ENCODE measurements at regions not wholly inside any gene's neighbourhood (a gene's known extent, or its start where the extent isn't known, plus 50 kb on each side); places are given as distances from the start of the nearest gene placed in this dataset.

DNA sequence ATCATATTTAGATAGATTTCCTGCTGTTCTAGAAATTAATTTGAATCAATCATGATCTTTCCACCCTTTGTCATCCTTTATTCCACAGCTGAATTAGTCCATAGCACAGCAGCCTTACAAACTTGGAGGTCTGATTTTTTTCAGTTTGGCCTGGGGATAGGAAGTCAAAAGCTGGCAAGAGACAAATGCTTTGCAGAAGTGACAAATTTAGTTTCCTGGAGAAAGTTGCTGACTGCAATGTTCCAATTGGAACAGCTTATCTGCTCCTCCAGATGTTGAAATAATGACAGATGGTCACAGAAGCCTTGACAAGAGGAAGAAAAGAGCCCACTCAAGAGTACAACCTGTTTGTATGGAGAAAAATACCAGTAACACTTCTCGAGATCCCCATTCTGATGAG lies 1276.1 kb upstream of the CDH8 start:
- no peak for TF ChIP-seq CTCF (IDR thresholded peaks at IDR 0.05)
- TF ChIP-seq POLR2A (IDR thresholded peaks at IDR 0.05), result no peak
